Upper lobe of left lung (tissue), 6 donors: ENCODE measurements at regions not wholly inside any gene's neighbourhood (a gene's known extent, or its start where the extent isn't known, plus 50 kb on each side); places are given as distances from the start of the nearest gene placed in this dataset.

Experiments
- ATAC-seq, 2 donors: fragments of 200-7000 bp; cut with Tn5 transposase; one replicate each; pipeline ENCODE4 v1.9.1; 2022; ENCODE audit warnings: mild to moderate bottlenecking in 2 of 2, moderate library complexity in 2 of 2; ENCODE audit not compliant: low FRiP score in 2 of 2
- DNase-seq, 2 donors: peaks; one replicate each; pipeline ENCODE4 v3.0.0-alpha.2; 2019 to 2020
- H3K27ac ChIP-seq, 4 donors: fragments of 200-600 bp; sonication (generic); one replicate each; pipeline ENCODE4 v1.5.1; 2016 to 2019
- H3K27me3 ChIP-seq, 4 donors: fragments of 200-600 bp; sonication (generic); one replicate each; pipeline ENCODE4 v1.5.1; 2017 to 2019
- H3K36me3 ChIP-seq, 4 donors: fragments of 200-600 bp; sonication (generic); one replicate each; pipeline ENCODE4 v1.5.1; 2016 to 2019
- H3K4me1 ChIP-seq, 4 donors: fragments of 200-600 bp; sonication (generic); one replicate each; pipeline ENCODE4 v1.5.1; 2018 to 2019
- H3K4me3 ChIP-seq, 4 donors: fragments of 200-600 bp; sonication (generic); one replicate each; pipeline ENCODE4 v1.5.1; 2017 to 2019; ENCODE audit warnings: mild to moderate bottlenecking in 2 of 4, moderate library complexity in 1 of 4
- H3K9me3 ChIP-seq, 4 donors: fragments of 200-600 bp; sonication (generic); one replicate each; pipeline ENCODE4 v1.5.1; 2018 to 2019
- CTCF ChIP-seq, 6 experiments: fragments of 450-650 bp in 4 of 6; fragments of 200-600 bp in 2 of 6; sonication (generic) in 2 of 6; IDR thresholded peaks; one replicate each; pipeline ENCODE4 v1.5.1; 2016 to 2019; ENCODE audit warnings: antibody characterized with exemption in 6 of 6
- EP300 ChIP-seq, 4 donors: sonication (generic); formaldehyde crosslinking; IDR thresholded peaks; one replicate each; pipeline ENCODE4 v1.5.1; 2017; ENCODE audit warnings: antibody characterized with exemption in 4 of 4, control low read depth in 2 of 4
- POLR2A ChIP-seq, 4 donors: fragments of 450-650 bp; IDR thresholded peaks; one replicate each; pipeline ENCODE4 v1.5.1; 2016 to 2017; ENCODE audit warnings: antibody characterized with exemption in 4 of 4, mild to moderate bottlenecking in 2 of 4
- POLR2AphosphoS5 ChIP-seq, 2 donors: sonication (generic); formaldehyde crosslinking; IDR thresholded peaks; one replicate each; pipeline ENCODE4 v1.5.1; 2017; ENCODE audit warnings: antibody characterized with exemption in 2 of 2
- WGBS, 2 donors: methylation state at CpG; one replicate each; pipeline ENCODE4 v1.1.5; 2017 to 2018; 5-methylcytosine and 5-hydroxymethylcytosine counted together
- donor health status: DM: no; HTN: no; CAD: no; lungs with moderate emphysema.
- donor health status: DM: no; HTN: yes; CAD: no; lungs with severe emphysema.

DNA sequence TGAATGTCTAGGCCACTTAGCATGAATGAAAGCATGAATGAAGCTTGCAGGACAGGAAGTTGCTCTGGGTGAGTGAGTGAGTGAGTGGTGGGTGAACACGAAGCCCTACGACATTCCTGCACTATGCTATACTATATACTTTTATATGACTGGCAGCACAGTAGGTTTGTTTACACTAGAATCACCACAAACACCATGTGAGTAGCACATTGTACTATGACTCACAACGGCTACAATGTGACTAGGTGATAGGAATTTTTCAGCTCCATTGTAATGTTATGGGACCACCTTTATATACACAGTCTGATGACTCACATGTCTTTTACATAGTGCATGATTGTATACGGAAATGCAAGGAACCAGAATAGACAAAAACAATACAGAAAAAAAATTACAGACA lies 1480.2 kb downstream of the AACS start:
- no peak for DNase-seq
- Histone ChIP-seq H3K4me3 (no peak overlapping the region), H3K36me3 (no peaks in the 10 kb centered on the region), H3K27me3 (no peaks in the 10 kb centered on the region), H3K9me3 (no peaks in the 10 kb centered on the region), H3K27ac (no peak overlapping the region), H3K4me1 (no peaks in the 10 kb centered on the region)
- TF ChIP-seq POLR2A (IDR thresholded peaks at IDR 0.05) (no peak), EP300 (IDR thresholded peaks at IDR 0.05) (no peak), POLR2AphosphoS5 (IDR thresholded peaks at IDR 0.05) (no peak), CTCF (IDR thresholded peaks at IDR 0.05) (no peak)
- WGBS, 2 donors, result 48 to 52% methylated on average over 4 of the region's 4 CpGs
- ATAC-seq, result no peak

DNA sequence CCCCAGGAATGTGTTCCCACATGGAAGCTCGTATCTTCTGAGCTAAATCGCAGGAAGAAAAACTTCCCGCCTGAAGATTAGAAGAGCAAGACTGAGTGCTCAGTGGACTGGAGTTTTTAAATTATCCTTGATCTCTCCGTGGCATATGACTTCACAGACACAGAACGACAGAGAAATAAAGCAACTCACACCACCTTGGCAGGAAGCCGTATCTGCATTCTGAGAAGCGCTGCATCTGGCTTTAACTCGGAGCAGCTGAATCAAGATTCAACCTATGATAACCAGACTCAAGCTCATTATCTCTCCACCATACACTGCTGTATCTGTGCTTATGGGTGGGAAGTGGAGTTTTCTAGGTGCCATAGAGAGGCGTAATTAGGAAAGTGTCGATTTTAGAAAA lies 1482.7 kb downstream of the AACS start:
- DNase-seq (no peak), ATAC-seq (no peak)
- no peaks in the 10 kb centered on the region for H3K27me3 ChIP-seq
- no peak overlapping the region for H3K4me3 ChIP-seq
- no peak overlapping the region for H3K27ac ChIP-seq
- no peak for TF ChIP-seq EP300 (IDR thresholded peaks at IDR 0.05)
- H3K36me3 ChIP-seq, result no peaks in the 10 kb centered on the region
- 76 to 77% methylated on average over 10 of the region's 10 CpGs for WGBS, 2 donors
- no peaks in the 10 kb centered on the region for H3K4me1 ChIP-seq
- H3K9me3 ChIP-seq, result no peaks in the 10 kb centered on the region

DNA sequence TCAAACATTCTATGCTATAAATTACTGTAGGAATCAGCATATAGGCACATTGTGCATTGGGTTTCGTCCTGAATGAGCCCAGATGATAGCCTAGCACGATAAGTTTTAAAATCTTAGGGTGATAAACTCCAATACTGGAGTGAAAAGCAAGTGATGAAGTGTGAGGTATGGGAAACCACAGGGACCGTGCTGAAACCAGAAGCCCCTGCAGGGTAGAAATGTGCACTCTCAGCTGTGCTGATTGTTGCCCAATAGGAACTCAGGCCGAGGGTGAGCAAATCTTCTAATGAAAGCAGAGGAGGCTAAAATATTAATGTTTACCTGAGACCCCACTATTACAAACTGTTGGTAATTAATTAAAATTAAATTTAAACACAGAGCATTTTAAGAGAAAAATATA lies 1486.6 kb downstream of the AACS start:
- TF ChIP-seq POLR2AphosphoS5 (IDR thresholded peaks at IDR 0.05), result no peak
- DNase-seq (no peak), ATAC-seq (no peak)
- H3K4me3 ChIP-seq, result no peak overlapping the region
- H3K9me3 ChIP-seq, result no peaks in the 10 kb centered on the region
- WGBS, 2 donors, result 32 to 50% methylated on average over 4 of the region's 4 CpGs
- no peaks in the 10 kb centered on the region for H3K4me1 ChIP-seq
- no peaks in the 10 kb centered on the region for H3K36me3 ChIP-seq
- no peaks in the 10 kb centered on the region for H3K27me3 ChIP-seq
- H3K27ac ChIP-seq, result no peak overlapping the region

DNA sequence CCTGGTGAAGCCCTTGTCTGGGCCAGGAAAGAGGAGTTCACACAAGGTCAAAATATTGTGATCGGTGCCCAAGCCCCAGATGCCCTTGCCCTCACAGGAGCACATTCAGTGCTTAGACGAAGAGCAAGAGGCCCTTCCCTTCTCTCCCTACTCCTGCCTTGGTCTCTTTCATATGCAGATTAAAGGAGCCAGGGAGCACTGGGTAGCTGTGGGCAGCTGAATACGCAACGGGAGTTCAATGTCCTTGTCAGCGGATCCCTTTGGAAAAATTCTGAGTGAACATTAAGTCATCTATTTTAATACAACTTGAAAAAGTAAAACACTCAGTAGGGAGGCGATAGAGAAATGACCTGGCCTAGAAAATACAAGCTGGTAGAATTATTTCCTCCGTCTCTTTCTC lies 1489.4 kb downstream of the AACS start:
- TF ChIP-seq EP300 (IDR thresholded peaks at IDR 0.05) (no peak), POLR2A (IDR thresholded peaks at IDR 0.05) (no peak), CTCF (IDR thresholded peaks at IDR 0.05) (no peak), POLR2AphosphoS5 (IDR thresholded peaks at IDR 0.05) (no peak)
- H3K27ac ChIP-seq, result no peak overlapping the region
- H3K4me3 ChIP-seq, result no peak overlapping the region
- H3K36me3 ChIP-seq, result no peaks in the 10 kb centered on the region
- 72 to 83% methylated on average over 7 of the region's 7 CpGs for WGBS, 2 donors
- H3K4me1 ChIP-seq, result no peaks in the 10 kb centered on the region
- no peaks in the 10 kb centered on the region for H3K9me3 ChIP-seq
- DNase-seq (no peak), ATAC-seq (no peak)
- no peaks in the 10 kb centered on the region for H3K27me3 ChIP-seq

DNA sequence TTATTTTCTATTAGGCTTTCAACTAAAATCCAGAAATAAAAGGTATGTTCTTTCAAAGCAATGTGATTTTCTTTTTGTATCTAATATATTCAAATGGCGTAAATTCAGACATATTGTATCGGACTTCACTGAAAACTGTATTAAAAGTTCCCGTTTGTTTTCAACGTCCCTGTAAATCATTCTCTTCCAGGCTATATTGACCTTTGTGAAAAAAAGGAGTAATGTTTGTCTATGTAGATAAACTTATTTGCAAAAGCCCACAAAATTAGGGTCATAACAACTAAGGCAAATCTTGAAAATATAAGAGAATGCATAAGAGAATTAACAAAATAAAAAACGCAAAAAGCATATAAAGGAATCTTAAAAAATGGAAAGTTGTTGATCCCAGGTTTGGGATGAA lies 1492.4 kb downstream of the AACS start:
- Histone ChIP-seq H3K27ac (no peak overlapping the region), H3K27me3 (no peaks in the 10 kb centered on the region), H3K4me3 (no peak overlapping the region), H3K36me3 (no peaks in the 10 kb centered on the region), H3K4me1 (no peaks in the 10 kb centered on the region), H3K9me3 (no peaks in the 10 kb centered on the region)
- TF ChIP-seq EP300 (IDR thresholded peaks at IDR 0.05) (no peak), POLR2A (IDR thresholded peaks at IDR 0.05) (no peak), POLR2AphosphoS5 (IDR thresholded peaks at IDR 0.05) (no peak), CTCF (IDR thresholded peaks at IDR 0.05) (no peak)
- no peak for ATAC-seq
- WGBS, 2 donors, result 72 to 81% methylated on average over 5 of the region's 5 CpGs
- DNase-seq, result no peak

DNA sequence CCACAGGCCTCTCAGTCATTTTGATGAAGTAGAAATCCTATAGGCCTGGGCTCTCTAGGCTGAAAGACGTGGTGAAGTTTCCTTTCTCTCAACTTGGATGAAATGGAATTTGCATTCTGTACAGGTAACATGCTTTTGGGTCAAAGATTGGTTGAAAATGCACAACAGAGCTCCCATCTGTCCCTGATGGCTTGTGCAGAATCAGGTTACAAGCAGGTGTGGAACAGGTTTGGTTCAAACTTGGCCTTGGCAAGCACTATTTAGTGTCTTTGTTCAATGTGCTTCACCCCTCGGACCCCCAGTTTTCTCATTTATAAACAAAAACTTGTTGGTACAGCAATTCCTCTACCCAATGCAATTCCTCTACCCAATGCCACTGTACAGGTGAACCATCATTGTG lies 1493.0 kb downstream of the AACS start:
- Histone ChIP-seq H3K36me3 (no peaks in the 10 kb centered on the region), H3K9me3 (no peaks in the 10 kb centered on the region), H3K27ac (no peak overlapping the region), H3K4me3 (no peak overlapping the region), H3K27me3 (no peaks in the 10 kb centered on the region), H3K4me1 (no peaks in the 10 kb centered on the region)
- 48 to 61% methylated on average over 2 of the region's 2 CpGs for WGBS, 2 donors
- ATAC-seq, result no peak
- TF ChIP-seq POLR2A (IDR thresholded peaks at IDR 0.05) (no peak), CTCF (IDR thresholded peaks at IDR 0.05) (no peak)
- DNase-seq, result no peak
